Effector CD4-positive, alpha-beta T cell (primary cell): ENCODE measurements at regions not wholly inside any gene's neighbourhood (a gene's known extent, or its start where the extent isn't known, plus 50 kb on each side); places are given as distances from the start of the nearest gene placed in this dataset.
"Not testable (repeated sequence)": the region's sequence is repeated elsewhere in the genome, so short reads cannot be mapped to it uniquely, and the experiment has no call there.

Source experiments
- DNase-seq: peaks from one replicate; pipeline ENCODE4 v3.0.0-alpha.2; 2020

DNA sequence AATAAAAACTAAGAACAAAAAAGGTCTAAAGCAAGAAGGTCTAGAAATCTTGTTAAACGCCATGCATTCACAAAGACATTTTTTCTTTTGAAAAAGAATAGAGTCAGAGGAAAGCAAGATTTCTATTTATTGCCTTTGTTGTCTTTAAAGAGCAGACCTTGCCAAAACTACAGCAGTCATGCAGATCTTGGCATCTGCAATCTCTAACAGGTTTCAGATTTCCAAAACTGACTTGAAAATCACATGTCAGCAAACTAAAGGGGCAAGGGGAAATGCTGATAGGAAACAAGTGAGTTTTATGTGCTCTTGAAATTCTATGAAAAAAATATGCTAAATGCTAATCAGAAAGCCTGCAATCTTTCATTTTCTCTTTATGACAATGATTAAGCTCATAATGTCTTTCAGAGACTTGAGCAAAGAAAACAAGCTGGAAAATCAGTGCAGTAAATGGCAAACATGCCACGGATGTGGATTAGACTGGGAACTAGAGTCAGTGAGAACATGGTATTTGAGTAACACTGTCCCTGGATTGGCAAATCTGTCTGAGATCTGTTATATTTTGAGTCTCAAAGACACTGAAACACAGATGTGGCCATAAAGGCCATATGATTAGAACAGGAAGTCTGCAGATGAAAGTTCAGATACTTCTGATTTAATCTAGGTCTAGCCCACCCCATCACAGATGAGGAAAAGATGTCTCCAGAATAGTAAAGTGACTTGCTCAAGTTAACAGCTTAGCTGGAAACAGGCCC lies 361.4 kb upstream of the RPS23 start:
- DNase-seq, result no peak

DNA sequence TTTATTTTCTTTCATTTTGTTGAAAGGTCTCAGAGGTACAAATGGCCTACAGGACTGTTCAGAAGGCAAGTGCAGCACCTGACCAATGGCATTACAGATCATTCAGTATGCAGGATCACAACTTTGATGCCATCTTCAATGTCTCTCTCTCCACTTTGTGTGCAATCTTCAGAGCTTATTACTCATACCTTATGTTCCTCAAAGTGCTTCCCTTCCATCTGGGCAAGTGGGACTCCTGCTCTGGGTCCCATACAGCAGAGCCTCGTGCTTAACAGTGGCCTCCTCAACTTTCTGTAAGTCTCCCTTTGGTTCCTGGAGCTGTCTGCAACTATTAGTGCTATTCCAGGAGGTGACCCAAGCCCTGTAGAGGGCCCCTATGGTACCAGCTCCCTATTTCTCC lies 358.4 kb upstream of the RPS23 start:
- no peak for DNase-seq

DNA sequence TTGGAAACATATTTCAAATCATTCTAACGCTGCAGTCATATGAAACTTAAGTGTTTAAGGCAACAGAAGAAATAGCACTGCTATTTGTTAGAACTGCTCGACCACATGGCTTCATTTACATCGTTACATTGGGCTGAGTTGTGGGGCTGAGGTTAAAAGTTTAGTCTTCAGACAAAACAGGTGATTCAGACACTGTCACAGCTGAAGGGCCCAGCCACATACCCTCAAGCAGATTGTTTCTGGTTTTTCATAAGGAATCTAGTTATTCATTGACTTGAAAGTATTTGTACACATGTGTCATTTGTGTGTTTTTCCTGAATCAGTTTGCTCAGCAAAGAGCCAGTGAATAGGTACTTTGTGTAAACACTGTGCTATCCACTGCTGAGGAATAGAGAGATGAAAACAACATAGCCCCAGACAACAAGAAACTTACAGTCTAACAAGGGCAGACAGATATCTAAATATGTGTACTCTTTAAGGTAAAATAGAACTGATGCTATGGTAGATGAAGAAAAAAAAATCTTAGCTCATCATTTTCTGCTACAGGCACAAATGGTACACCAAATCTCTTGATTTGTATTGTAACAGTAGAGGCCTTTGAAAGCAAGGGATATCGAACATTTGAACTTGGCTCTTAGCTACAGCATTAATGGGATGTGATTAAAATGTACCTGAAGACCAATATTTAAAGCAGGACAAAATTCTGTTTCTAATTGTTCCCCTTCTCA lies 357.6 kb upstream of the RPS23 start:
- no peak for DNase-seq

DNA sequence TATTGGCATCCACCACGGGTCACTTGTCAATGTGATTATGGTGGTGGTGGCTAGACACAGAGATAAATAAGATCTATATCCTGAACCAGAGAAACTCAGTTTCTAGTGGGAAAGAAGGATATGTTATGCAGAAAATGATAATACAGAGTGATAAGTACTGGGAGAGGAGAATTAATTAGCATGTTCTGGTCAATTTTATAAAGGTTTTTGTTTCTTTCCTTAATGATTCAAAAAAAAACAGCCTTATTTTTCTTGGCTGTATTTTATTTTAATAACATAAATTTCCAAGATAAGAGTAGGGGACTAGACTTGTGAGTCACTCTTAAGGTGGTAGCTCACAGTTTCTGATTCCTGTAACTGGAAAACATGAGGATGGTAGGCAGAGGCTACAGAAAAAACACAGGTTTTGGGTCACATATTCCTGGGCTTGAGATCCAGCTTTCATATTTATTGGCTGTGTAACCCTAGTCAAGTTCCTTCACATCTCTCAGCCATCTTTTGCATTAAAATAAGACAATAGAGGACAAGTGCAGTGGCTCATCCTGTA lies 350.3 kb upstream of the RPS23 start:
- no peak for DNase-seq

DNA sequence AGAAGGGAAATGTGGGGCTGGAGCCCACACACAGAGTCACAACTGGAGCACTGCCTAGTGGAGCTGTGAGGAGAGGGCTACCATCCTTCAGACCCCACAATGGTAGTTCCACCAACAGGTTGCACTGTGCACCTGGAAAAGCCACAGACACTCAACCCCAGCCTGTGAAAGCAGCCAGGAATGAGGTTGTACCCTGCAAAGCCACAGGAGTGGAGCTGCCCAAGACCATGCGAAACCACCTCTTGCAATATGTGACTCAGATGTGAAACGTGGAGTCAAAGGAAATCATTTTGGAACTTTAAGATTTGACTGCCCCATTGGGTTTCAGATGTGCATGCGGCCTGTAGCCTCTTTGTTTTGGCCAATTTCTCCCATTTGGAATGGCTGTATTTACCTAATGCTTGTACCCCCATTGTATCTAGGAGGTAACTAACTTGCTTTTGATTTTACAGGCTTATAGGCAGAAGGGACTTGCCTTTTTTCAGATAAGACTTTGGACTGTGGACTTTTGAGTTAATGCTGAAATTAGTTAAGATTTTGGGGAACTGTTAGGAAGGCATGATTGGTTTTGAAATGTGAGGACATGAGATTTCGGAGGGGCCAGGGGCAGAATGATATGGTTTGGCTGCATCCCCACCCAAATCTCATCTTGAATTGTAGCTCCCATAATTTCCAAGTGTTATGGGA lies 348.9 kb upstream of the RPS23 start:
- not testable (repeated sequence) for DNase-seq

DNA sequence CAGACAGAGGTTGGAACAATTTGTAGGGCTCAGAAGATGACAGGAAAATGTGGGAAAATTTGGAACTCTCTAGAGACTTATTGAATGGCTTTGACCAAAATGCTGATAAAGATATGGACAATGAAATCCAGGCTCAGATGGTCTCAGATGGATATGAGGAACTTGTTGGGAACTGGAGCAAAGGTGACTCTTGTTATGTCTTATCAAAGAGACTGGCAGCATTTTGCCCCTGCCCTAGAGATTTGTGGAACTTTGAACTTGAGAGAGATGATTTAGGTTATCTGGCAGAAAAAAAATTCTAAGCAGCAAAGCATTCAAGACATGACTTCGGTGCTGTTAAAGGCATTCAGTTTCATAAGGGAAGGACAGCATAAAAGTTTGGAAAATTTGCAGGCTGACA lies 347.9 kb upstream of the RPS23 start:
- DNase-seq, result not testable (repeated sequence)

DNA sequence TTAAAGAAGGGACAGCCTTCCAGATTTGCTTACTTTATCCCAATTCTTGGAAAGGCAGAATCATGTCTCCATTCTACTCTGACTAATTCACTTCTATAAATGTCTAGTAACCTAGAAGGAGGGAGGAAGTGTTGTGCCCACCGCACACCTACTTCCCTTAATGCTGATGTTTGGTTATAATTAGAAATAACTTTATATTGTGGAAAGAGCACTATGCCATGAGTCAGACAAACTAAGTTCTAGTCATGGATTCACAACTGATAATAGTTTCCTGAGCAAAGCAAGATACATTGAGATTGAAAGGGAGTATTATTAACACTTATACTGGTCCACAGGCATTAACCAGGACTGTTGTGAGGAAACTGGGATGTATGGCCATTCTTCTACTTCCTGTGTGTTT lies 345.9 kb upstream of the RPS23 start:
- no peak for DNase-seq

DNA sequence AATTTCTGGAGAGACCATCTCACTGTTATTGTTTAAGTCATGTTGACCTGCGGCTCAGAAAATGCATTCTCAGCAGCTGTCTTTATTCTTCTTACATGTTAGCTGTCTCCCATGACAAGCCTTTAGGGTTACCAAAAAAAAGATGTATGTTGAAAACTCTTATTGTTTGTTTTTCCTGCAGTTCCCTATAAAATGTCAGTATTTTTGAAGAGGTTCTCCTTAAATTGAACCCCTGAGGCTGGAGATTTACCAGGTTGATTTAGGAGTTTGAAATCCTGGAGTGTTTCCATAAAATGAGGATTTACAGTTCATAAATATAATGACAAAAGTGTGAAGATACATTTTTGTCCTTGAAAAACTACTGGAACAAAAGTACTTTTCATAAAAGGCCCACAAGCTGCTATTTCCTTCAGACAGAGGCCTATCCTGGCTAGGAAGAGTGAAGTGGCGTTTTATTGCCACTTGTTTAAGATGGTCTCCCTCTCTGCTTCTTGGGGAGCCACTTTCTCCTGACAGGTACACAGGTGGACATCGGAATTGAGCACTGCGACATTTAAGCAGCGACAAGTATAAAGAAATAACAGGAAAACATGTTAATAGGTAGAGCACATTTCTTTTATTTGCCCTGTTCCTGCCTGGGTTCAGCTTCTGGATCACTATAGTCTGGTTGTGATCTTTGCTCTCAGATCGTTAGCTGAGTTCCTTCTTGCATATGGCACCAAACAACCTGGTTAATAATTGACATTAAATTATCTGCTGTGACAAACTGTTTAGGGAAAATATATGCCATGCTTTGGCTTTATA lies 344.8 kb upstream of the RPS23 start:
- DNase-seq, result no peak

DNA sequence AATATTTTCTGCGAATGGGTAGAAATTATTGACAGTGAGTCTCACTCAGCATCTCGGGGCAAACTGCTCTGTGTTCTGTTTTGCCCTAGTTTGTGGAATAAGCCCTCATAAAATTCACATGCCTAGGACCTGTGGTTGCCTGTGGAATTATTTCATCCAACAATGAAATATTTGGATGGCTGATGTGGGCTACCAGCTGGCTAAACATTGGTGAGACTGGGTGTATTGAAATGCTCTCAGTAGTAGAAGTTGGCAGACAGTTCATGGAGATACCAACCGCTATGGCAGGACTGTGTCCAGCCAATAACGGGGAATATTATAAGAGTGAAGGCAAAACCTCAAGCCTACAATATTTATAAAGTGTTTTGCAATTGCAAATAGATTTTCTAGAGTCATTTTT lies 344.1 kb upstream of the RPS23 start:
- no peak for DNase-seq

DNA sequence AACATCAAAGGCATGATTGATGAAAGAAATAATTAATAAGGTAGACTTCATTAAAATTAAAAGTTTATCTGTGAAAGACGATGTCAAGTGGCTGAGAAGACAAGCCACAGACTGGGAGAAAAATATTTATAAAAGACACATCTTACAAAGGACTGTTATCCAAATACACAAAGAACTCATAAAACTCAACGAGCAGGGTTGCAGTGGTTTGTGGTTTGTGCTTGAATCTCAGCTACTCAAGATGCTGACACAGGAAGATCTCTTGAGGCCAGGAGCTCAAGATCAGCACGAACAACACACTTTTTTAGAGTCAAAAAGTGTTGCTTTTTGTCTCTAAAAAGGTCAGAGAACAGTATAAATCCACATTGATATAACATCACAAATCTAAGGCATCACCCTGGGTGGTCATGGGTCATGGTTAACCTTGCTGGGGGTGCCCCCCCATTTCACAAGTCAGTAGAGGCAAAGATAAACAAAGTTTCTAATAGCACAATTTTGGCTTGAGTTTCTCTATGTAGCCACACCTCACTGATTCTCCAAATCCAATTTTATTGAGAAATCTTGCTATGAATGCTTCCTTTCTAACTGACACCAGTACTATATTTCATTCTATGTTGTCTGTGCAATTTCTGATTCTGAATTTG lies 342.9 kb upstream of the RPS23 start:
- no peak for DNase-seq

DNA sequence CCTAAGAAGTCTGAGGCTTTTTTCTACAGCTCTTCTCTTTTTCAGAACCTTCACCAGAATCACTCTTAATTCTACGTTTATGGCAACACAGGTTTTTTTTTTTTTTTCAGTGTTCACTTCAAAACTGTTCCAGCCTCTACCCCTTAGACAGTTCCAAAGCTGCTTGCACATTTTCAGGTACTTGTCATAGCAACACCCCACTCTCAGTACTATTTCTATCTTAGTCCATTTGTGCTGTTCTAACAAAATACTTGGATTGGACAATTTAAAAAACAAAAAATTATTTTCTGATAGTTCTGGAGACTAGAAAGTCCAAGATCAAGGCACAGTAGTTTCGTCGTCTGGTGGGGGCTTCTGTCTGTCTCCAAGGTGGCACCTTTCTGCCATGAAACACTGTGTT lies 340.9 kb upstream of the RPS23 start:
- DNase-seq, result no peak

DNA sequence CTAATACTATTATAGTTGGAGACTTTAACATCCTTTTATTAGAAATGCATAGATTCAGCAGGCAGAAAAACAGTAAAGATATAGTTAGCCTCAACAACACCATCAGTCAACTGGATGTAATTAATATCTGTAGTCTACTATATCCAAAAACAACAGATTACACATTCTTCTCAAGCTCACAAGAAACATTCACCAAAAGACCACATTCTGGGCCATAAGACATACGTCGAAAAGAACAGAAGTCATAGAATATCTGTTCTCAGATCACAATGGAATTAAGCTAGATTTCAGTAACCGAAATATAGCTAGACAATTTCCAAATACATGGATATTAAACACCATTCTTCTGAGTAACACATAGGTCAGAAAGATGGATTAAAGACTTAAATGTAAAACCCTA lies 336.6 kb upstream of the RPS23 start:
- DNase-seq, result no peak

DNA sequence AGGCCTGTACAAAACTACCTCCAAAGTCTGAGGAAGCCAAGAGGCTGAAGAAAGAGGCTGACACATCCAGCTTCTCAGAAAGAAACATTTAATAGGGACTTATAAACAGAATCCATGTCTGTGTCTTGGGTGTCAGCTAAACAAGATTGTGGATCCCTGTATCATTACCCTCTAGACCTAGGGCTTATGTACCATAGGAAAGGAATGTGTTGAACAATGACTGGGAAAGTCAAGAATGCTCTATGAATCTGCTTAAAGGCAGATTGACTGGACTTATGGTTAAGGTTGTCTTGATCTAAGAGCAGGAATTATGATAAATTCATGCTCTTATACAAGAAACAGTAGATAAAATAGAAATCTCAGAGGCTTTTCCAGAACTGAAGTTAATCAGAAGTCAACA lies 335.7 kb upstream of the RPS23 start:
- DNase-seq, result no peak

DNA sequence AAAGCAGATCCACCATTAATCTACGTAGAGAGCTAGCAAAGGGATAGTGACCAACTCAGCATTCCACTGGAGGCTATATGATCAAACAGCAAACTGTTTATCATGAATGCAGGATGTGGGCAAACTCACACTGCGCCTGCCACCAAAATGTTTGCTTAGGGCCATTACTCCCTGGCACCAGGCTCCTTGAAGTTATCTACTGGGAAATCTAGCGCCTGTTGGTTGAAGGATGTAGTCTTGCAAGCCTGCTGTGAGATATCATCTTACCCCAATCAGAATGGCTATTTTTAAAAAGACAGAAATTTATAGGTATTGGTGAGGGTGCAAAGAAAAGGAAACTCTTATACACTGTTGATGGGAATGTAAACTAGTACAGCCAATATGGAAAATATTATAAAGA lies 332.5 kb upstream of the RPS23 start:
- DNase-seq, result no peak

DNA sequence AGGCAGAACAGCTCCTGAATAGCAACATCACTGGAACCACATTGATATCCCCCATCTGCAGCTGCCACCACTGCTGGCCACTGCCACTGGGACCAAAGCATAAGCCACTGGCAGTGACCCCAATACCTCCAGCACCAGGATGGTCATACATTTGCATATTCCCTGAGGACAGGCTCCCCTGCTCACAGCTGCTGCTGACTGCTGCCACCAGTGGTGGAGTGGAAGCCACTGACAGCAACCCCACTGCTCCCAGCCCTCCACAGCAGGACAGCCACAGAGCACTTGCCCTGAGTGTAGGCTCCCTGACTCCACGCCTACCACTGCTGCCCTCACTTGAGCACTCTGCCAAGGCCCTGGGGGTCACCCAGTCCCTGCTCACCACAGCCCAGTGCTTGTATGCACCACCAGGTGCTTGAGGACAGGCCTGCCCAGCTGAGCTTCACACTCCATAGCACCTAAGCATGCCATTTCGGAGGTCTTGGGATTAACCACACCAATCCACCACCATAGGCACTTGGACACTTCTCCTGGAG lies 327.4 kb upstream of the RPS23 start:
- no peak for DNase-seq

DNA sequence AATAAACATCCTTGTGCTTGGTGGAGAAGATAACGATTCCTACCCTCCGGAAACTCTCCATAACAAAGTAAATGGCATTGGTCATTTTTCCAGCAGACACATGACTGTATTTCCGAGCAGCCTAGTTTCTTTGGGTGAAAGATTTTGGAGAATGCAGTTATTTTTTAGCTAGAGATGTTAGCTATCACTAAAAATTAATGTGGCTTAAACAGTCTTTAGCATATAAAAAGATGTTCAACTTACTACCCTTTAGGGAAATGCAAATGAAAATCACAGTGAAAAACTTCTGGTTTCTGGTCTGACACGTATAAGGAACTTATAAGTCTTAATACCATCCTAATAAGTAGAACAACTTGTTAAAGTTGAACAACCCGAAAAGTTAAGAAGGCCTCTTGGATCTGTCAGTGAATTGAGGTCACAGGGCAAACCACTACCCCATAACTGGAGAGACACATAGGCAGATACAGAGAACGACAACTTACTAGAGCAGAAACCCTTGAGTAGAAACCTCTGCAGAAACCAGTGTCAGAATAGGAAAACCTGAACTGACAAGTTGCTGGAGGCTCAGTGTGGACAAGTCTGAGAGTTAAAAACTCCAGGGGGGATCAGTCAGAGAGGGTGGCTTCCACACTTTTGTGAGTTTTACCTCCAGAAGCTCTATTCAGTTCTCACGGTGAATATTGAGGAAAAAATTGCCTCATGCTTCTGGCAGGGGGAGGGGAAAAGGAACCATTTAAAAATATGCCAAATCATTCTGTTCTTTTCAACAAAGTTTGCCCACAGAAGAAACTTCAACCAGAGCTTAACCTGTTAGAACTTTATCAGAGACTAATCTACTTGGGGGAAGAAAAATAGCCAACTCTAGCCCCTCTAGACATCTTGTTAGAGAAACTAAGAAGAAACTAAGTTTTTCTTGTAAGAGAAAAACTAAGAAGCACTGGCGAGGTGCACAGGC lies 325.2 kb upstream of the RPS23 start:
- DNase-seq, result no peak

DNA sequence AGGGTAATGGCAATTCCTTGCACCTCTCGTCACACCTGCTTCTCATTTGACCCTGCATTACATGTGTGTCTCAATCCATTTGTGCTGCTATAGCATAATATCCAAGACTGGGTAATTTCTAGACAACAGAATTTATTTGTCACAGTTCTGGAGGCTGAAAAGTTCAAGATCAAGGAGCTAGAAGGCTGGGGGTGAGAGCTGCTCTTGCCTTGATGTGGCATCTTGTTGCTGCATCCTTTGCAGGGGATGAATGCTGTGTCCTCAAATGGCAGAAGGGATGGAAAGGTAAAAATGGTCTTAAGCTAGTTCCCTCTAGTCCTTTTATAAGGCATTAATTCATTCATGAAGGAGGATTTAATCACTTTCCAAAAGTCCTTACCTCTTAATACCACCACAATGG lies 323.7 kb upstream of the RPS23 start:
- no peak for DNase-seq

DNA sequence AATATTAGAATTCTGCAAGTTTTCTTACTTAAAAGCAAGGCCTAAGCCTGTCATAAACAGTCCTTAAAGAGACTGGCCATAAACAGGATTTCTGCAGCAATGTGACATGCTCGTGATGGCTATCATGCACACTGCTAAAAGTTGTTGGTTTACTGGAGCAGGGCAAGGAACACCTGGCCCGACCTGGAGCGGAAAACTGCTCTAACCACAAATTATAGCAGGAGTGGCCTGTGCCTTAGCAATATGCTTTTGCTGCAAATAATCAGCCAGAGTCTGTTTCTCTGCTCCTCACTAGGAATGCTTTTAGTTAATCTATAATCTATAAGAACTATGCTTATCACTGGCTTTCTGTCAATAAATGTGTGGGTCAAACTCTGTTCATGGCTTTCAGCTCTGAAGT lies 322.9 kb upstream of the RPS23 start:
- DNase-seq, result no peak

DNA sequence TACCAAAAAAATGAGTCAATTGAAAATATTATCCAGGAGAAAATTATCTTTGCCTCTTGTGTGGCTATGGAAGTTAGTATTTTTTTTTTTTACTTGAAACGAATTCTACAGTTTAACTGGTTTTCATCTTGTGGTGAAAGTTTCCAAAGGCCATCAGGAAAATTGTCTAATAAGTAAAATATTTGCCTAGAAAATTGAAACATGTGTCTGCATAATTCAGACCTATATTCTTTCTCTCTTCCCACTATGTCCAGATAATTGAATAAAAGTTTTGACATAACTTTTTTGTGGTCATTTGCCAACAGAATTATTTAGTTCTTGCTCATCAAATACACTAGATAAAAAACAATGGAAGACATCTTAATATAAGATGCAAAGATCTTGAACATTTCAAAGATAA lies 321.5 kb upstream of the RPS23 start:
- DNase-seq, result no peak

DNA sequence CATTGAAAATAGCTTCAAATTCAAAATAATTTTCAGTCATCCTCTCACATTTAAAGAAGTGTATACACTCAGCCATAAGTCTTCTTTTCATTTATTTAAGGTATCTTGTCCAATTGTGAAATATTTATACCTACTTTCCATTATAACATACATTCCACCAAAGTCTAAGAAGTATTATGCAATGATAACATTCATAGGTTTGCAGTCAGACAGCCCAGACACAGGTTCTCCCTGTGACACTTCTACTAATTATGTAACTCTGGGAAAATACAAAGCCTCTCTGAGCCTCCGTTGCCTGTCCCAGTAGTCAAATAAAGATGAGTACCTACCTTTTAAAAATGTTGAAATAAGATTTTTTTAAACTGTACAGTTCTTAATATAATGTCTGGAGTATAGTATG lies 320.9 kb upstream of the RPS23 start:
- DNase-seq, result no peak

DNA sequence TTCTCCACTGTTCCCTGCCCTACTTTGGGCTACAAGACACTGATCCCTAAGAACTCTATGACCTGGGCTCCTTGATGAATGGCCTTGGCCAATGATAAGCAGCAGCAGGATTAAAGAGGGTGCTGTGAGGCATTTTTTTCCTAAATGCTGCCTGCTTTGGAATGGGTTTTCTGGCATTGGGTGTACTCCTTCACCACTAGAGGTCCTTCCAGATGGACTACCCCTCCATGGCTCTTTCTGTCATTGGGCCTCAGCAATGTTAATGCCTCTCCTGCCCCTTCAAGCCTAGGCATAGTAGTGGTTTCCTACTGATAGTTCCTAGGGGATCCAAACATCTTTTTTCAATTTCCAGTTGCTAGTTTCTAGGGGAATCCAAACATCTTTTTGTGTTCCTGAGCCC lies 319.3 kb upstream of the RPS23 start:
- no peak for DNase-seq
